Adrenal gland (tissue), 5 donors: ENCODE measurements at regions not wholly inside any gene's neighbourhood (a gene's known extent, or its start where the extent isn't known, plus 50 kb on each side); places are given as distances from the start of the nearest gene placed in this dataset.

Source experiments
- CTCF ChIP-seq, 6 experiments: fragments of 450-650 bp in 4 of 6; fragments of 200-600 bp in 2 of 6; sonication (generic) in 1 of 6; IDR thresholded peaks; 1 replicate in 5 of 6; 2 replicates in 1 of 6; pipeline versions ENCODE4 v1.5.1 to v1.8.0; 2016 to 2021; ENCODE audit warnings: antibody characterized with exemption in 6 of 6, mild to moderate bottlenecking in 2 of 6, moderate library complexity in 1 of 6
- POLR2A ChIP-seq, 2 donors: fragments of 450-650 bp; IDR thresholded peaks; one replicate each; pipeline ENCODE4 v1.6.1; 2017; ENCODE audit warnings: antibody characterized with exemption in 2 of 2, mild to moderate bottlenecking in 2 of 2, moderate library complexity in 1 of 2
- donor health status: DM: no; HTN: no; CAD: no.

DNA sequence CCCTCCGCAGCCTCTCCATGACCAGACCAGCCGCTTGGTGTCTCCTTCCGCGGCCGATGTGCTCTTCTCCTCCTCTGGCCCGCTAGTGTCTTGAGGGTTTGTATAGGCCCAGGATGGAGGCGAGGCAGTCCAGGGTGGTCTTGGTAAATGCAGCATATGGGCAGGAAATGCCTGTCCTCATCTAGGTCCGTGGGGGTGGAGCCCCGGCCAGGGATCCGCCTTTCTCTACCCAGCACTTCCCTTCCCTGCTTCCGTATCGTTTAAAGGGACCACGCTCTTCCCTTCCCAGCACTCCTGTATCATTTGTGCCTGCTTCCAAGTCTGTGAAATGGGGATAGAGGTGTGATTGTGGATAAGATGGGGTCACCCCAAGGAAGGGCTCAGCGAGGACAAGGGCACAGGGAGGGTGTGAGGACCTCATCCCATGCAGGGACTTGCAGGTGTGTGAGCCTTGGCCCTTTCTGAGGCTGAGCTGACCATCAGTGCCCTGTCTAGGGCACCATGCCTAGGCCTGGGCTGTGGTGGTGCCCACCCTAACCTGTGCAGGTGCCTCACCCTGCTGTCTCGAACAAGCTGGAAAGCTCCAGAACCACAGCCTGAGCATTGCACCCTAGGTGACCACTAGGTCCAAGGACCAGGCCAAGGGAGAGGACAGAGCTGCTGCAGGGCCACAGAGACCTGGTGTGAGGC, 326.8 kb upstream of the RTL1 start:
- TF ChIP-seq POLR2A (IDR thresholded peaks at IDR 0.05) (no peak), CTCF (IDR thresholded peaks at IDR 0.05) (no peak)
